K562 (cell line): ENCODE measurements at regions not wholly inside any gene's neighbourhood (a gene's known extent, or its start where the extent isn't known, plus 50 kb on each side); places are given as distances from the start of the nearest gene placed in this dataset.

Source experiments
- ATAC-seq: fragments of 200-7000 bp; cut with Tn5 transposase; 3 replicates; pipeline ENCODE4 v1.9.1; 2020; ENCODE audit warnings: moderate library complexity
- BruUV-seq: library from RNA; stranded (reverse); fragments of 400-500 nt; replicated peaks from 2 replicates; lab custom pipeline; 2021; lab: Mats Ljungman, UMichigan
- CTCF ChIA-PET: fragments of 300-600 bp; formaldehyde crosslinking; extraction: SDS; loops from one replicate; lab custom pipeline; 2021; ENCODE audit warnings: low intra/inter-chr PET ratio; lab: Yijun Ruan, JAX
- POLR2A ChIA-PET: fragments of 300-600, 350-650 bp; sonication (Branson Sonifier 250); formaldehyde crosslinking; extraction: SDS; loops from one replicate; lab custom pipeline; 2021; ENCODE audit warnings: antibody characterized with exemption, inconsistent platforms; lab: Yijun Ruan, JAX
- DNase-seq, 4 experiments: peaks; one replicate each; pipeline versions ENCODE4 v3.0.0 to v3.0.0-alpha.2; 2011 to 2018; ENCODE audit warnings: low spot score in 3 of 4, mixed read lengths in 3 of 4; ENCODE audit errors: extremely low read depth in 1 of 4
- FAIRE-seq: peaks from 2 replicates; lab custom pipeline; 2011; peaks lifted over from hg19 to GRCh38; lab: Jason Lieb, UNC
- H2AFZ ChIP-seq: 2 replicates; pipeline ENCODE4 v1.6.0; 2011; ENCODE audit warnings: low read depth, low read length, control low read depth, inconsistent platforms
- H3K27ac ChIP-seq: fragments of 200-600 bp; 3 replicates; pipeline ENCODE4 v1.8.0; 2011; ENCODE audit warnings: low read depth, mild to moderate bottlenecking, control low read depth, inconsistent platforms, low read length, moderate library complexity, mixed read lengths; ENCODE audit errors: extremely low read depth
- H3K27me3 ChIP-seq, 2 experiments: fragments of 300-600 bp in 1 of 2; 2 replicates in 1 of 2; 3 replicates in 1 of 2; pipeline versions ENCODE4 v1.6.0 to v1.8.0; 2011; ENCODE audit warnings: inconsistent platforms in 2 of 2, low read length in 2 of 2, mild to moderate bottlenecking in 1 of 2, mixed read lengths in 1 of 2, moderate library complexity in 1 of 2; ENCODE audit not compliant: control insufficient read depth in 2 of 2, insufficient read depth in 2 of 2
- H3K36me3 ChIP-seq: fragments of 300-600 bp; 3 replicates; pipeline ENCODE4 v1.8.0; 2011; ENCODE audit warnings: mild to moderate bottlenecking, low read length, inconsistent platforms; ENCODE audit not compliant: control insufficient read depth, insufficient read depth
- H3K4me1 ChIP-seq, 2 experiments: fragments of 200-600 bp in 1 of 2; replicated peaks in 1 of 2; 2 replicates in 1 of 2; 3 replicates in 1 of 2; pipeline versions ENCODE4 v1.5.1 to v1.8.0; 2011; ENCODE audit warnings: inconsistent platforms in 2 of 2, low read length in 2 of 2, mild to moderate bottlenecking in 1 of 2, mixed read lengths in 1 of 2, moderate library complexity in 1 of 2; ENCODE audit not compliant: control insufficient read depth in 2 of 2, insufficient read depth in 2 of 2
- H3K4me2 ChIP-seq: 2 replicates; pipeline ENCODE4 v1.6.1; 2011; ENCODE audit warnings: low read length, control low read depth, inconsistent platforms, mixed read lengths; ENCODE audit not compliant: insufficient read depth
- H3K4me3 ChIP-seq: fragments of 200-600 bp; sonication (generic), shearing (Covaris generic); 2 replicates; pipeline ENCODE4 v1.5.1; 2016; ENCODE audit warnings: control low read depth, inconsistent platforms
- H3K79me2 ChIP-seq: fragments of 200-600 bp; 3 replicates; pipeline ENCODE4 v1.8.0; 2011; ENCODE audit warnings: low read length, inconsistent platforms; ENCODE audit not compliant: control insufficient read depth, insufficient read depth
- H3K9ac ChIP-seq, 2 experiments: 2 replicates each; pipeline versions ENCODE4 v1.6.0 to v1.6.1; 2011; ENCODE audit warnings: low read depth in 2 of 2, low read length in 2 of 2, control low read depth in 1 of 2, inconsistent platforms in 1 of 2, mild to moderate bottlenecking in 1 of 2, mixed read lengths in 1 of 2; ENCODE audit not compliant: insufficient read depth in 1 of 2
- H3K9me1 ChIP-seq: one replicate; pipeline ENCODE4 v1.6.0; 2011; ENCODE audit warnings: inconsistent platforms, mild to moderate bottlenecking, low read length, moderate library complexity; ENCODE audit not compliant: control insufficient read depth, insufficient read depth
- H3K9me3 ChIP-seq: replicated peaks from 2 replicates; pipeline ENCODE4 v1.5.1; 2011; ENCODE audit warnings: low read depth, low read length, inconsistent platforms; ENCODE audit not compliant: control insufficient read depth, insufficient read depth
- H4K20me1 ChIP-seq: replicated peaks from 2 replicates; pipeline ENCODE4 v1.6.1; 2011; ENCODE audit warnings: low read length, inconsistent platforms, mixed read lengths; ENCODE audit not compliant: control insufficient read depth, insufficient read depth
- ATF3 ChIP-seq, 2 experiments: fragments of 450-650 bp in 1 of 2; sonication (generic) in 1 of 2; formaldehyde crosslinking in 1 of 2; IDR thresholded peaks in 1 of 2; conservative IDR thresholded peaks in 1 of 2; 2 replicates each; pipeline versions ENCODE4 v1.6.1 to v1.8.1; 2016 to 2023; ENCODE audit warnings: mild to moderate bottlenecking in 2 of 2, moderate library complexity in 2 of 2, inconsistent platforms in 1 of 2, missing genetic modification reagents in 1 of 2
- FOSL1 ChIP-seq: fragments of 200-800 bp; sonication (Bioruptor generic); conservative IDR thresholded peaks from 2 replicates; pipeline ENCODE4 v1.6.1; 2016; ENCODE audit warnings: missing genetic modification characterization, missing compliant biosample characterization
- GABPA ChIP-seq: fragments of 200-800 bp; sonication (Bioruptor generic); conservative IDR thresholded peaks from 2 replicates; pipeline ENCODE4 v1.6.1; 2016; ENCODE audit warnings: low read depth, missing genetic modification characterization, missing compliant biosample characterization
- JUN ChIP-seq, 2 experiments: sonication (generic) in 1 of 2; formaldehyde crosslinking in 1 of 2; IDR thresholded peaks; 2 replicates each; pipeline versions ENCODE4 v1.6.1 to v1.8.0; 2012 to 2022; ENCODE audit warnings: borderline replicate concordance in 2 of 2, mild to moderate bottlenecking in 2 of 2, improper control_type of control experiment in 1 of 2, low read depth in 1 of 2, low read length in 1 of 2, missing genetic modification reagents in 1 of 2
- JUND ChIP-seq, 2 experiments: IDR thresholded peaks; 2 replicates in 1 of 2; 3 replicates in 1 of 2; pipeline ENCODE4 v1.6.1; 2011; ENCODE audit warnings: borderline replicate concordance in 2 of 2, low read depth in 2 of 2, low read length in 2 of 2, improper control_type of control experiment in 1 of 2, missing biosample characterization in 1 of 2, missing genetic modification characterization in 1 of 2, missing genetic modification reagents in 1 of 2
- KAT2B ChIP-seq: IDR thresholded peaks from one replicate; pipeline ENCODE4 v1.6.1; 2012; ENCODE audit warnings: low read depth, mild to moderate bottlenecking, control low read depth, inconsistent platforms, low read length, moderate library complexity
- MCM5 ChIP-seq: fragments of 450-650 bp; IDR thresholded peaks from 2 replicates; pipeline ENCODE4 v1.6.1; 2016; ENCODE audit warnings: low read depth
- WGBS: fragments of 100-300 bp; shearing (Covaris generic); methylation state at CpG from one replicate; pipeline ENCODE4 v1.1.6; 2016; ENCODE audit warnings: low coverage, mixed read lengths; ENCODE audit not compliant: insufficient coverage; ENCODE audit errors: missing lambda C conversion rate; 5-methylcytosine and 5-hydroxymethylcytosine counted together
- in situ Hi-C: fragments of 300-500 bp; cut with MboI; formaldehyde crosslinking; loops from 4 replicates; pipeline ENCODE4 v1.15.0; 2018; ENCODE audit warnings: inconsistent platforms, mixed read lengths
- intact Hi-C: fragments of 100-400 bp; cut with micrococcal nuclease; formaldehyde crosslinking; loops from 2 replicates; pipeline ENCODE4 v1.14.2; 2022
- TF ChIP-seq, protein P1 (sequence below): fragments of 200-800 bp; sonication (Bioruptor generic); IDR thresholded peaks from 2 replicates; pipeline ENCODE4 v1.6.1; 2017; ENCODE audit warnings: missing genetic modification characterization, missing compliant biosample characterization

- TF ChIP-seq, protein P1, sequence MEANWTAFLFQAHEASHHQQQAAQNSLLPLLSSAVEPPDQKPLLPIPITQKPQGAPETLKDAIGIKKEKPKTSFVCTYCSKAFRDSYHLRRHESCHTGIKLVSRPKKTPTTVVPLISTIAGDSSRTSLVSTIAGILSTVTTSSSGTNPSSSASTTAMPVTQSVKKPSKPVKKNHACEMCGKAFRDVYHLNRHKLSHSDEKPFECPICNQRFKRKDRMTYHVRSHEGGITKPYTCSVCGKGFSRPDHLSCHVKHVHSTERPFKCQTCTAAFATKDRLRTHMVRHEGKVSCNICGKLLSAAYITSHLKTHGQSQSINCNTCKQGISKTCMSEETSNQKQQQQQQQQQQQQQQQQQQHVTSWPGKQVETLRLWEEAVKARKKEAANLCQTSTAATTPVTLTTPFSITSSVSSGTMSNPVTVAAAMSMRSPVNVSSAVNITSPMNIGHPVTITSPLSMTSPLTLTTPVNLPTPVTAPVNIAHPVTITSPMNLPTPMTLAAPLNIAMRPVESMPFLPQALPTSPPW (CRISPR knock-in tag) = peak; percentile 90
- TF ChIP-seq MCM5 = no peak
- 0 out of 2 replicates have a peak, but pooled peaks have one; percentile 45 for TF ChIP-seq JUN (IDR thresholded peaks at IDR 0.05; ENCODE audit: borderline replicate concordance, low read depth, low read length)
- TF ChIP-seq JUN (CRISPR knock-in tag; IDR thresholded peaks at IDR 0.05; ENCODE audit: borderline replicate concordance) = no peak
- TF ChIP-seq GABPA = peak; percentile 35; the same call in 1 of the 2 replicates
- TF ChIP-seq ATF3 (IDR thresholded peaks at IDR 0.05) = peak; percentile 28; the same call in 1 of the 2 replicates
- TF ChIP-seq ATF3 (CRISPR knock-in tag; conservative IDR thresholded peaks at IDR 0.05) = no peak
- TF ChIP-seq KAT2B = no peak
- peak; percentile 66; the same call in 1 of the 2 replicates for TF ChIP-seq JUND (IDR thresholded peaks at IDR 0.05; ENCODE audit: borderline replicate concordance, low read depth, low read length)
- TF ChIP-seq JUND (tag; IDR thresholded peaks at IDR 0.05; ENCODE audit: borderline replicate concordance, low read depth, low read length) = peak; percentile 63; the same call in 1 of the 3 replicates
- peak; percentile 84 for TF ChIP-seq FOSL1 (tag)
These were observed 93.0 kb upstream of the LPP start for GRCh38 chr3:188060840-188061544.

More at GRCh38 chr3:188060840-188061544, 93.0 kb upstream of the LPP start:
- DNase-seq = peak in 2 of 4 experiments; percentile 3 to 11
- ATAC-seq = no peak
- no peak for FAIRE-seq
- ChIA-PET CTCF (no interaction called here), POLR2A (interaction anchor here (0.6 to 0.7 kb wide), 2 partner anchors 14 to 101 kb away, joined by 3 read pairs; no protein-coding TSS in a partner anchor)
- intact Hi-C loops = no loop called here
- H3K36me3 ChIP-seq = no peaks in the 10 kb centered on the region
- BruUV-seq = no TSS peak
- H2AFZ ChIP-seq = no peak overlapping the region
- H4K20me1 ChIP-seq = no peaks in the 10 kb centered on the region
- H3K79me2 ChIP-seq = no peaks in the 10 kb centered on the region
- in situ Hi-C loops = no loop called here
- no peaks in the 10 kb centered on the region; a peak in 1 of 5 replicates for H3K27me3 ChIP-seq
- no peaks in the 10 kb centered on the region for H3K9me3 ChIP-seq
- H3K4me3 ChIP-seq = no peak overlapping the region
- H3K9me1 ChIP-seq = no peaks in the 10 kb centered on the region
- no peak overlapping the region for H3K4me2 ChIP-seq
- H3K9ac ChIP-seq = no peak overlapping the region
- H3K4me1 ChIP-seq = no peaks in the 10 kb centered on the region
- no peak overlapping the region for H3K27ac ChIP-seq
- 0% methylated on average over 2 of the region's 2 CpGs for WGBS
